Activated CD8-positive, alpha-beta T cell treated with anti-CD3 and anti-CD28 coated beads for 36 hours (primary cell): ENCODE measurements at regions not wholly inside any gene's neighbourhood (a gene's known extent, or its start where the extent isn't known, plus 50 kb on each side); places are given as distances from the start of the nearest gene placed in this dataset.

Experiments
- ATAC-seq: fragments of 200-7000 bp; cut with Tn5 transposase; one replicate; pipeline ENCODE4 v1.10.0; 2021; ENCODE audit warnings: mild to moderate bottlenecking, moderate library complexity
- CTCF ChIA-PET: fragments of 350-600 bp; sonication (Branson Sonifier 250); formaldehyde crosslinking; loops from one replicate; lab custom pipeline; 2021; ENCODE audit warnings: antibody characterized with exemption; lab: Charles Lee
- POLR2A ChIA-PET: fragments of 350-600 bp; sonication (Branson Sonifier 250); formaldehyde crosslinking; loops from one replicate; lab custom pipeline; 2021; ENCODE audit warnings: antibody characterized with exemption; lab: Charles Lee
- DNase-seq: peaks from one replicate; pipeline ENCODE4 v3.0.0-alpha.2; 2020
- H3K27ac Mint-ChIP-seq: one replicate; pipeline ENCODE4 v1.8.0; 2021; ENCODE audit warnings: mild to moderate bottlenecking, mixed read lengths
- H3K27me3 Mint-ChIP-seq: one replicate; pipeline ENCODE4 v1.8.0; 2021; ENCODE audit warnings: mixed read lengths
- H3K36me3 Mint-ChIP-seq: one replicate; pipeline ENCODE4 v1.8.0; 2021; ENCODE audit warnings: low read depth, mixed read lengths
- H3K4me1 Mint-ChIP-seq: one replicate; pipeline ENCODE4 v1.8.0; 2021; ENCODE audit warnings: low read depth, mixed read lengths
- H3K4me3 Mint-ChIP-seq: one replicate; pipeline ENCODE4 v1.8.0; 2021; ENCODE audit warnings: mild to moderate bottlenecking, moderate library complexity, mixed read lengths
- H3K9me3 Mint-ChIP-seq: one replicate; pipeline ENCODE4 v1.8.0; 2021; ENCODE audit warnings: mixed read lengths
- CTCF ChIP-seq: fragments of 200-600 bp; IDR thresholded peaks from one replicate; pipeline ENCODE4 v1.8.0; 2022; ENCODE audit warnings: antibody characterized with exemption, mild to moderate bottlenecking
- intact Hi-C: fragments of 100-400 bp; cut with micrococcal nuclease; formaldehyde crosslinking; loops from one replicate; pipeline ENCODE4 v1.10.0; 2022

- H3K36me3 Mint-ChIP-seq: no peaks in the 10 kb centered on the region
- DNase-seq (no peak), ATAC-seq (no peak)
- H3K9me3 Mint-ChIP-seq: peaks cover 6% of the 10 kb centered on the region
- intact Hi-C loops: no loop called here
- no peak overlapping the region for H3K4me3 Mint-ChIP-seq
- no peak for TF ChIP-seq CTCF
- ChIA-PET CTCF (no interaction called here), POLR2A (no interaction called here)
- H3K4me1 Mint-ChIP-seq: no peaks in the 10 kb centered on the region
- H3K27ac Mint-ChIP-seq: no peak overlapping the region
- no peaks in the 10 kb centered on the region for H3K27me3 Mint-ChIP-seq
These were observed 434.5 kb upstream of the OLFM3 start for GRCh38 chr1:102431253-102431652.

- Mint-ChIP-seq H3K27ac (no peak overlapping the region), H3K4me1 (no peaks in the 10 kb centered on the region), H3K4me3 (no peak overlapping the region), H3K36me3 (no peaks in the 10 kb centered on the region), H3K27me3 (no peaks in the 10 kb centered on the region), H3K9me3 (no peaks in the 10 kb centered on the region)
- POLR2A ChIA-PET: no interaction called here
- CTCF ChIA-PET: no interaction called here
- intact Hi-C loops: no loop called here
- no peak for TF ChIP-seq CTCF
- ATAC-seq (no peak), DNase-seq (no peak)
These were observed 423.3 kb upstream of the OLFM3 start for GRCh38 chr1:102420034-102420433.
